ENCODE measurements at regions not wholly inside any gene's neighbourhood (a gene's known extent, or its start where the extent isn't known, plus 50 kb on each side); places are given as distances from the start of the nearest gene placed in this dataset.

DNA sequence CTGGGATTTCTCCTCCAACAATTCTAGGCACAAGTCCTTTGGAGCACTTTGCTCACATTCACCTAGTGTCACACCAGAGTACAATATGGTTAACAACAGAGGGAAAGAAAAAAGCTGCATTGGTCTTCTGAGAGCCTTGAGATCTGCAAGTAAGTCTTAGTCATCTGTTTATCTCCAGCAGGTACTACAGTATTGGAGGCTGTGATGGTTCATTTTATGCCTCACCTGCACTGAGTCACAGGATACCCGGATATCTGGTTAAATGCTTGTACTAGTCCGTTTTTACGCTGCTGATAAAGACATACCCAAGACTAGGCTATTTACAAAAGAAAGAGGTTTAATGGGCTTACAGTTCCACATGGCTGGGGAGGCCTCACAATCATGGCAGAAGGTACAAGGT is 525.0 kb downstream of the NR2F1-AS1 start:
- H3K4me1 ChIP-seq: no peaks in the 10 kb centered on the region
- no peak for DNase-seq
- H3K36me3 ChIP-seq: no peaks in the 10 kb centered on the region
- H3K27me3 ChIP-seq: no peaks in the 10 kb centered on the region
- H3K27ac ChIP-seq: no peak overlapping the region
- H3K4me3 ChIP-seq: no peak overlapping the region
- no peaks in the 10 kb centered on the region for H3K9me3 ChIP-seq
- 45 to 56% methylated on average over 3 of the region's 3 CpGs for WGBS, 2 donors
- TF ChIP-seq, protein P1, sequence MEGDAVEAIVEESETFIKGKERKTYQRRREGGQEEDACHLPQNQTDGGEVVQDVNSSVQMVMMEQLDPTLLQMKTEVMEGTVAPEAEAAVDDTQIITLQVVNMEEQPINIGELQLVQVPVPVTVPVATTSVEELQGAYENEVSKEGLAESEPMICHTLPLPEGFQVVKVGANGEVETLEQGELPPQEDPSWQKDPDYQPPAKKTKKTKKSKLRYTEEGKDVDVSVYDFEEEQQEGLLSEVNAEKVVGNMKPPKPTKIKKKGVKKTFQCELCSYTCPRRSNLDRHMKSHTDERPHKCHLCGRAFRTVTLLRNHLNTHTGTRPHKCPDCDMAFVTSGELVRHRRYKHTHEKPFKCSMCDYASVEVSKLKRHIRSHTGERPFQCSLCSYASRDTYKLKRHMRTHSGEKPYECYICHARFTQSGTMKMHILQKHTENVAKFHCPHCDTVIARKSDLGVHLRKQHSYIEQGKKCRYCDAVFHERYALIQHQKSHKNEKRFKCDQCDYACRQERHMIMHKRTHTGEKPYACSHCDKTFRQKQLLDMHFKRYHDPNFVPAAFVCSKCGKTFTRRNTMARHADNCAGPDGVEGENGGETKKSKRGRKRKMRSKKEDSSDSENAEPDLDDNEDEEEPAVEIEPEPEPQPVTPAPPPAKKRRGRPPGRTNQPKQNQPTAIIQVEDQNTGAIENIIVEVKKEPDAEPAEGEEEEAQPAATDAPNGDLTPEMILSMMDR (IDR thresholded peaks at IDR 0.05): no peak
- TF ChIP-seq POLR2A (IDR thresholded peaks at IDR 0.05): no peak
- intact Hi-C loops (cut with DNase I): no loop called here

DNA sequence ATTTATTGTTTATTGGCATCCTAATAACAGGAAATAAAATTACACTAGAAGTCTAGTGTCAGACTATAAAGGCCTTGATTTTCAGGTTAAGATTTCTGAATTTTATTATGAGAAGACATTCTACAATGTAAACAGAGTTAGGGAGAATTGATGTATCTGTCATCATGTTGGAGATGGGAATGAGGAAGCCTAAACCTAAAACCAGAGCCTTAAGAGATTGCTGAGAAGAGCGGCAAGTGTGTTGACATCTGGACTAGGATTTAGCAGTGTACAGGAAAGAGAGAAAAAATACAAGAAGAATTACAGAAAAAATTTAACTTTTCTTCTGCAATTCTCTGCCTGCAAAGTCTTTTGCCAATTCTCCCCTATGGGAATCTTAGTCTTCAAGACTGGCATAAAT is 525.5 kb downstream of the NR2F1-AS1 start:
- H3K4me1 ChIP-seq: no peaks in the 10 kb centered on the region
- H3K27ac ChIP-seq: no peak overlapping the region
- intact Hi-C loops (cut with DNase I): no loop called here
- no peak overlapping the region for H3K4me3 ChIP-seq
- 94 to 100% methylated on average over 1 of the region's 1 CpG for WGBS, 2 donors
- TF ChIP-seq, protein P1 (IDR thresholded peaks at IDR 0.05): no peak
- TF ChIP-seq POLR2A (IDR thresholded peaks at IDR 0.05): no peak
- H3K36me3 ChIP-seq: no peaks in the 10 kb centered on the region
- no peaks in the 10 kb centered on the region for H3K9me3 ChIP-seq
- no peak for DNase-seq
- H3K27me3 ChIP-seq: no peaks in the 10 kb centered on the region

DNA sequence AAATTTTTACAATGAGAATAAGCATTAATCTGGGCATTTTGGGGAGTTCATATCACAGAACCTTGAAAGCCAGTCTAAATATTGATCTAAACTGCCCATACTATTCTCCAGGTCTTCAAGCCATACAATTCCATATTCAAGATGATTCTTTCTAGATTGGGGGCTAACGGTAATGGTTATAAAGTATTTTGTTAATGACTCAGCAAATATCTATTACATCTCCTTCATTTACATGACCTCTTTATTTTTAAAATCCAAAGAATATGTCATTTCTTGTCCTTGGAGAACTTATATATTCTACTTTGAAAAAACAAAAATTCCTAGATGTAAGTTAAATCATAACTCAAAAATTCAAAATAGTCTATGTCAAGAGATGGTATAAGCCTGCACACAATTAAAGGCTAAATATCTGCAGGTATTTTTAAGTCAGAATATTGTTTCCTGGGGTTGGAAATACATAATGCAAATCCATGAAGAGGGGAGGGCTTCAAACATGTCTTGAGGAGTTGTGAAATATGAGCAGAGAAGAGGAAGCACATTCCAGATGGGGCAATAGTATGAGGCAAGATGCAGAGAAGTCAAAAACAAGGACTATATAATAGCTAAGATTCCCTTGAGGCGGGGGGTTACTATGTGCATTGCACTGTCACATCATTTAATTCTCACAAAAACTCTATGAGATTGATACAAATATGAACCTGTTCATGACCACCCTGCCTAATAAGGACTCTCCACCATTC is 526.4 kb downstream of the NR2F1-AS1 start:
- no peaks in the 10 kb centered on the region for H3K4me1 ChIP-seq
- DNase-seq: no peak
- TF ChIP-seq, protein P1 (IDR thresholded peaks at IDR 0.05): no peak
- TF ChIP-seq POLR2A (IDR thresholded peaks at IDR 0.05): no peak
- 48 to 70% methylated on average over 2 of the region's 2 CpGs for WGBS, 2 donors
- H3K4me3 ChIP-seq: no peak overlapping the region
- no peaks in the 10 kb centered on the region for H3K9me3 ChIP-seq
- no peaks in the 10 kb centered on the region for H3K27me3 ChIP-seq
- intact Hi-C loops (cut with DNase I): no loop called here
- H3K36me3 ChIP-seq: no peaks in the 10 kb centered on the region
- no peak overlapping the region for H3K27ac ChIP-seq

DNA sequence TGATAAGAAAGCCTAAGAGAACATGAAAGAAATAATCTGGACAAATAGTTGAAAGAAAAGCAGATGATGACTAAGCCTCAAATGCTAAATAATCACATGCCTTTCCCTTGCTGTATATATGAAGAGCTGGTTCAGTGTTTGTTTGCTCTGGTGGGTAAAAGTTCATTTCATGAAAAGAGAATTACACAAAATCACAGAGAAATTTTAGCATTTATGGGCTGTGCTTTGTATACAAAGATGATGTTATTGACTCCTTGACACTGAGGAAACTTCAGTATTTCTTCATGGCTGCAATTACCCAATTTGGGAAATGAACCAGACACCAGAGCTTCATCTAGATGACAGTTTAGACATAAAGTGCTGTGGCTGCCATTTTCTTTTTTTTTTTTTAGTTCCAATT is 527.2 kb downstream of the NR2F1-AS1 start:
- Histone ChIP-seq H3K27ac (no peak overlapping the region), H3K27me3 (no peaks in the 10 kb centered on the region), H3K9me3 (no peaks in the 10 kb centered on the region), H3K36me3 (no peaks in the 10 kb centered on the region), H3K4me3 (no peak overlapping the region), H3K4me1 (no peaks in the 10 kb centered on the region)
- intact Hi-C loops (cut with DNase I): no loop called here
- DNase-seq: no peak
- no peak for TF ChIP-seq POLR2A (IDR thresholded peaks at IDR 0.05)
- TF ChIP-seq, protein P1 (IDR thresholded peaks at IDR 0.05): no peak

DNA sequence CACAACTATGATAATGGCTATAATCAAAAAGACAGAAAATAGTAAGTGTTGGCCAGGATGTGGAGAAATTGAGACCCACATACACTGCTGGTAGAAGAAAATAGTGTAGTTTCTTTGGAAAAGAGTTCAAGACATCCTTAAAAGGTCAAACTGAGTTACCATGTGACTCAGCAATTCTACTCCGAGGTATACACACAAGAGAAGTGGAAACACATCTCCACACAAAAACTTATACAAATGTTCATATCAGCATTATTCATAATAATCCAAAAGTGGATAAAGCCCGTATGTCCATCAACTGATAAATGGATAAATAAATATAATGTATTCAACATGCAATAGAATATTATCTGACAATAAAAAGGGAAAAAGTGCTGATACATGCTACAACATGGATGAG is 532.2 kb downstream of the NR2F1-AS1 start:
- Histone ChIP-seq H3K4me1 (no peaks in the 10 kb centered on the region), H3K27ac (no peak overlapping the region), H3K9me3 (no peaks in the 10 kb centered on the region), H3K27me3 (no peaks in the 10 kb centered on the region), H3K36me3 (no peaks in the 10 kb centered on the region), H3K4me3 (no peak overlapping the region)
- intact Hi-C loops (cut with DNase I): no loop called here
- TF ChIP-seq POLR2A (IDR thresholded peaks at IDR 0.05): no peak
- TF ChIP-seq, protein P1 (IDR thresholded peaks at IDR 0.05): no peak
- 66 to 78% methylated on average over 2 of the region's 2 CpGs for WGBS, 2 donors
- no peak for DNase-seq
